K562 (cell line): ENCODE measurements at regions not wholly inside any gene's neighbourhood (a gene's known extent, or its start where the extent isn't known, plus 50 kb on each side); places are given as distances from the start of the nearest gene placed in this dataset.

ENCODE experiments used
- ATAC-seq: fragments of 200-7000 bp; cut with Tn5 transposase; 3 replicates; pipeline ENCODE4 v1.9.1; 2020; ENCODE audit warnings: moderate library complexity
- BruUV-seq: library from RNA; stranded (reverse); fragments of 400-500 nt; replicated peaks from 2 replicates; lab custom pipeline; 2021; lab: Mats Ljungman, UMichigan
- CTCF ChIA-PET: fragments of 300-600 bp; formaldehyde crosslinking; extraction: SDS; loops from one replicate; lab custom pipeline; 2021; ENCODE audit warnings: low intra/inter-chr PET ratio; lab: Yijun Ruan, JAX
- POLR2A ChIA-PET: fragments of 300-600, 350-650 bp; sonication (Branson Sonifier 250); formaldehyde crosslinking; extraction: SDS; loops from one replicate; lab custom pipeline; 2021; ENCODE audit warnings: antibody characterized with exemption, inconsistent platforms; lab: Yijun Ruan, JAX
- DNase-seq, 4 experiments: peaks; one replicate each; pipeline versions ENCODE4 v3.0.0 to v3.0.0-alpha.2; 2011 to 2018; ENCODE audit warnings: low spot score in 3 of 4, mixed read lengths in 3 of 4; ENCODE audit errors: extremely low read depth in 1 of 4
- FAIRE-seq: peaks from 2 replicates; lab custom pipeline; 2011; peaks lifted over from hg19 to GRCh38; lab: Jason Lieb, UNC
- H2AFZ ChIP-seq: 2 replicates; pipeline ENCODE4 v1.6.0; 2011; ENCODE audit warnings: low read depth, low read length, control low read depth, inconsistent platforms
- H3K27ac ChIP-seq: fragments of 200-600 bp; 3 replicates; pipeline ENCODE4 v1.8.0; 2011; ENCODE audit warnings: low read depth, mild to moderate bottlenecking, control low read depth, inconsistent platforms, low read length, moderate library complexity, mixed read lengths; ENCODE audit errors: extremely low read depth
- H3K27me3 ChIP-seq, 2 experiments: fragments of 300-600 bp in 1 of 2; 2 replicates in 1 of 2; 3 replicates in 1 of 2; pipeline versions ENCODE4 v1.6.0 to v1.8.0; 2011; ENCODE audit warnings: inconsistent platforms in 2 of 2, low read length in 2 of 2, mild to moderate bottlenecking in 1 of 2, mixed read lengths in 1 of 2, moderate library complexity in 1 of 2; ENCODE audit not compliant: control insufficient read depth in 2 of 2, insufficient read depth in 2 of 2
- H3K36me3 ChIP-seq: fragments of 300-600 bp; 3 replicates; pipeline ENCODE4 v1.8.0; 2011; ENCODE audit warnings: mild to moderate bottlenecking, low read length, inconsistent platforms; ENCODE audit not compliant: control insufficient read depth, insufficient read depth
- H3K4me1 ChIP-seq, 2 experiments: fragments of 200-600 bp in 1 of 2; replicated peaks in 1 of 2; 2 replicates in 1 of 2; 3 replicates in 1 of 2; pipeline versions ENCODE4 v1.5.1 to v1.8.0; 2011; ENCODE audit warnings: inconsistent platforms in 2 of 2, low read length in 2 of 2, mild to moderate bottlenecking in 1 of 2, mixed read lengths in 1 of 2, moderate library complexity in 1 of 2; ENCODE audit not compliant: control insufficient read depth in 2 of 2, insufficient read depth in 2 of 2
- H3K4me2 ChIP-seq: 2 replicates; pipeline ENCODE4 v1.6.1; 2011; ENCODE audit warnings: low read length, control low read depth, inconsistent platforms, mixed read lengths; ENCODE audit not compliant: insufficient read depth
- H3K4me3 ChIP-seq: fragments of 200-600 bp; sonication (generic), shearing (Covaris generic); 2 replicates; pipeline ENCODE4 v1.5.1; 2016; ENCODE audit warnings: control low read depth, inconsistent platforms
- H3K79me2 ChIP-seq: fragments of 200-600 bp; 3 replicates; pipeline ENCODE4 v1.8.0; 2011; ENCODE audit warnings: low read length, inconsistent platforms; ENCODE audit not compliant: control insufficient read depth, insufficient read depth
- H3K9ac ChIP-seq, 2 experiments: 2 replicates each; pipeline versions ENCODE4 v1.6.0 to v1.6.1; 2011; ENCODE audit warnings: low read depth in 2 of 2, low read length in 2 of 2, control low read depth in 1 of 2, inconsistent platforms in 1 of 2, mild to moderate bottlenecking in 1 of 2, mixed read lengths in 1 of 2; ENCODE audit not compliant: insufficient read depth in 1 of 2
- H3K9me1 ChIP-seq: one replicate; pipeline ENCODE4 v1.6.0; 2011; ENCODE audit warnings: inconsistent platforms, mild to moderate bottlenecking, low read length, moderate library complexity; ENCODE audit not compliant: control insufficient read depth, insufficient read depth
- H3K9me3 ChIP-seq: replicated peaks from 2 replicates; pipeline ENCODE4 v1.5.1; 2011; ENCODE audit warnings: low read depth, low read length, inconsistent platforms; ENCODE audit not compliant: control insufficient read depth, insufficient read depth
- H4K20me1 ChIP-seq: replicated peaks from 2 replicates; pipeline ENCODE4 v1.6.1; 2011; ENCODE audit warnings: low read length, inconsistent platforms, mixed read lengths; ENCODE audit not compliant: control insufficient read depth, insufficient read depth
- EGR1 ChIP-seq: fragments of 450-650 bp; conservative IDR thresholded peaks from 2 replicates; pipeline ENCODE4 v1.6.1; 2017; ENCODE audit warnings: mild to moderate bottlenecking
- GABPA ChIP-seq: fragments of 200-800 bp; sonication (Bioruptor generic); conservative IDR thresholded peaks from 2 replicates; pipeline ENCODE4 v1.6.1; 2016; ENCODE audit warnings: low read depth, missing genetic modification characterization, missing compliant biosample characterization
- ILF3 ChIP-seq: fragments of 450-650 bp; IDR thresholded peaks from 2 replicates; pipeline ENCODE4 v1.6.1; 2018; ENCODE audit warnings: antibody characterized with exemption, mild to moderate bottlenecking, moderate library complexity, borderline replicate concordance
- MCM2 ChIP-seq: fragments of 450-650 bp; IDR thresholded peaks from 2 replicates; pipeline ENCODE4 v1.6.1; 2017; ENCODE audit warnings: low read depth, mild to moderate bottlenecking
- MTF1 ChIP-seq: fragments of 250-450 bp; sonication (Bioruptor Pico); IDR thresholded peaks from 2 replicates; pipeline ENCODE4 v1.9.0; 2021; ENCODE audit warnings: moderate library complexity, mild to moderate bottlenecking, inconsistent platforms, borderline replicate concordance
- SAFB ChIP-seq: fragments of 200-400 bp; formaldehyde crosslinking; IDR thresholded peaks from 2 replicates; pipeline ENCODE4 v1.6.1; 2017; ENCODE audit warnings: low read depth, low read length, borderline replicate concordance
- SETDB1 ChIP-seq: IDR thresholded peaks from one replicate; pipeline ENCODE4 v1.6.1; 2012; ENCODE audit warnings: low read length, control low read depth, inconsistent platforms
- SMAD2 ChIP-seq: fragments of 150-350 bp; IDR thresholded peaks from 2 replicates; pipeline ENCODE4 v1.6.1; 2014; ENCODE audit warnings: low read depth, mild to moderate bottlenecking, low read length
- SMARCA4 ChIP-seq: fragments of 450-650 bp; IDR thresholded peaks from 2 replicates; pipeline ENCODE4 v1.6.1; 2016
- SMARCC2 ChIP-seq: fragments of 450-650 bp; IDR thresholded peaks from 2 replicates; pipeline ENCODE4 v1.6.1; 2017; ENCODE audit warnings: antibody characterized with exemption, moderate library complexity, mild to moderate bottlenecking, low read depth
- ZKSCAN1 ChIP-seq: fragments of 150-350 bp; IDR thresholded peaks from 2 replicates; pipeline ENCODE4 v1.6.1; 2016; ENCODE audit warnings: low read depth, low read length
- ZNF184 ChIP-seq: sonication (generic); formaldehyde crosslinking; IDR thresholded peaks from 2 replicates; pipeline ENCODE4 v1.5.0; 2020; ENCODE audit warnings: missing genetic modification reagents
- WGBS: fragments of 100-300 bp; shearing (Covaris generic); methylation state at CpG from one replicate; pipeline ENCODE4 v1.1.6; 2016; ENCODE audit warnings: low coverage, mixed read lengths; ENCODE audit not compliant: insufficient coverage; ENCODE audit errors: missing lambda C conversion rate; 5-methylcytosine and 5-hydroxymethylcytosine counted together
- in situ Hi-C: fragments of 300-500 bp; cut with MboI; formaldehyde crosslinking; loops from 4 replicates; pipeline ENCODE4 v1.15.0; 2018; ENCODE audit warnings: inconsistent platforms, mixed read lengths
- intact Hi-C: fragments of 100-400 bp; cut with micrococcal nuclease; formaldehyde crosslinking; loops from 2 replicates; pipeline ENCODE4 v1.14.2; 2022
- TF ChIP-seq, protein P1 (sequence below): fragments of 250-450 bp; sonication (Bioruptor Pico); IDR thresholded peaks from 2 replicates; pipeline ENCODE4 v1.4.0; 2020; ENCODE audit warnings: mild to moderate bottlenecking, moderate library complexity
- TF ChIP-seq, protein P2 (sequence below): fragments of 250-450 bp; sonication (Bioruptor Pico); IDR thresholded peaks from 2 replicates; pipeline ENCODE4 v1.5.0; 2020; ENCODE audit warnings: mild to moderate bottlenecking, borderline replicate concordance
- TF ChIP-seq, protein P3 (sequence below): fragments of 250-450 bp; sonication (Bioruptor Pico); IDR thresholded peaks from 2 replicates; pipeline ENCODE4 v1.5.1; 2021; ENCODE audit warnings: mild to moderate bottlenecking
- TF ChIP-seq, protein P4 (sequence below): IDR thresholded peaks from 3 replicates; pipeline ENCODE4 v1.6.1; 2011; ENCODE audit warnings: borderline replicate concordance, mild to moderate bottlenecking; ENCODE audit not compliant: insufficient read length, insufficient read depth
- TF ChIP-seq, protein P5 (sequence below): fragments of 250-450 bp; sonication (Bioruptor Pico); IDR thresholded peaks from 2 replicates; pipeline ENCODE4 v1.9.0; 2021; ENCODE audit warnings: mild to moderate bottlenecking

DNA sequence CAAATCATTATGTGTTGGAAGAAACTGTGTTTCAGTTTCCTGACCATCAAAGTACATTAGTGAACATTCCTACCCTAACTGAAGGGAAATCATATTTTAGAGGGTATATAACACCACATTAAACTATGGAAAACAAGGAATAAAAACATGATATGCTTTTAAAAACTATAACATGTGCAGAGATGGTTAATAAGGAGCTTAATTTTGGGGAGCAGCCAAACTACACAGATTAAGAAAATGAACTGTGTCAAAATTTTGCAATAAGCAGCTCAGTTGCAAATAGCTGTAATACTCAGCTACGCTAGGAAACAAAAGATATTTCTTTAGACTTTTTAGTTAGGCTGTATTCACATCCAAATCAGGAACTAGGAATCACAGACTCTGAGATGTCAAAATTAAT lies 1115.7 kb upstream of the CELF2 start (continued):
- TF ChIP-seq, protein P1, sequence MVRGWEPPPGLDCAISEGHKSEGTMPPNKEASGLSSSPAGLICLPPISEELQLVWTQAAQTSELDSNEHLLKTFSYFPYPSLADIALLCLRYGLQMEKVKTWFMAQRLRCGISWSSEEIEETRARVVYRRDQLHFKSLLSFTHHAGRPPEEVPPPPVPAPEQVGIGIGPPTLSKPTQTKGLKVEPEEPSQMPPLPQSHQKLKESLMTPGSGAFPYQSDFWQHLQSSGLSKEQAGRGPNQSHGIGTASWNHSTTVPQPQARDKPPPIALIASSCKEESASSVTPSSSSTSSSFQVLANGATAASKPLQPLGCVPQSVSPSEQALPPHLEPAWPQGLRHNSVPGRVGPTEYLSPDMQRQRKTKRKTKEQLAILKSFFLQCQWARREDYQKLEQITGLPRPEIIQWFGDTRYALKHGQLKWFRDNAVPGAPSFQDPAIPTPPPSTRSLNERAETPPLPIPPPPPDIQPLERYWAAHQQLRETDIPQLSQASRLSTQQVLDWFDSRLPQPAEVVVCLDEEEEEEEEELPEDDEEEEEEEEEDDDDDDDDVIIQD (CRISPR knock-in tag): no peak
- TF ChIP-seq, protein P2, sequence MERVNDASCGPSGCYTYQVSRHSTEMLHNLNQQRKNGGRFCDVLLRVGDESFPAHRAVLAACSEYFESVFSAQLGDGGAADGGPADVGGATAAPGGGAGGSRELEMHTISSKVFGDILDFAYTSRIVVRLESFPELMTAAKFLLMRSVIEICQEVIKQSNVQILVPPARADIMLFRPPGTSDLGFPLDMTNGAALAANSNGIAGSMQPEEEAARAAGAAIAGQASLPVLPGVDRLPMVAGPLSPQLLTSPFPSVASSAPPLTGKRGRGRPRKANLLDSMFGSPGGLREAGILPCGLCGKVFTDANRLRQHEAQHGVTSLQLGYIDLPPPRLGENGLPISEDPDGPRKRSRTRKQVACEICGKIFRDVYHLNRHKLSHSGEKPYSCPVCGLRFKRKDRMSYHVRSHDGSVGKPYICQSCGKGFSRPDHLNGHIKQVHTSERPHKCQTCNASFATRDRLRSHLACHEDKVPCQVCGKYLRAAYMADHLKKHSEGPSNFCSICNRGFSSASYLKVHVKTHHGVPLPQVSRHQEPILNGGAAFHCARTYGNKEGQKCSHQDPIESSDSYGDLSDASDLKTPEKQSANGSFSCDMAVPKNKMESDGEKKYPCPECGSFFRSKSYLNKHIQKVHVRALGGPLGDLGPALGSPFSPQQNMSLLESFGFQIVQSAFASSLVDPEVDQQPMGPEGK (CRISPR knock-in tag): no peak
- TF ChIP-seq SMAD2: no peak
- no peak for TF ChIP-seq SETDB1

DNA sequence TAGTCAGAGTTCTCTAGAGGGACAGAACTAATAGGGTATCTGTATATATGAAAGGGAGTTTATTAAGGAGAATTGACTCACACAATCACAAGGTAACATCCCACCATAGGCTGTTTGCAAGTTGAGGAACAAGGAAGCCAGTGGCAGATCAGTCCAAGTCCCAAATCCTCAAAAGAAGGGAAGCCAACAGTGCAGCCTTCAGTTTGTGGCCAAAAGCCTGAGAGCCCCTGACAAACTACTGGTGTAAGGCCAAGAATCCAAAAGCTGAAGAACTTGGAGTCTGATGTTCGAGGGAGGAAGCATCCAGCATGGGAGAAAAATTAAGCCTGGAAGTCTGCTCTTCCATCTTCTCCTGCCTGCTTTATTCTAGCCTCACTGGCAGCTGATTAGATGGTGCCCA lies 1107.2 kb upstream of the CELF2 start:
- H3K9me1 ChIP-seq: no peaks in the 10 kb centered on the region
- H3K36me3 ChIP-seq: no peaks in the 10 kb centered on the region
- no TSS peak for BruUV-seq
- H3K79me2 ChIP-seq: no peaks in the 10 kb centered on the region
- no peak overlapping the region for H3K4me2 ChIP-seq
- ATAC-seq (no peak), DNase-seq (no peak), FAIRE-seq (no peak)
- ChIA-PET POLR2A (no interaction called here), CTCF (no interaction called here)
- no peaks in the 10 kb centered on the region for H3K4me1 ChIP-seq
- H2AFZ ChIP-seq: no peak overlapping the region
- intact Hi-C loops: no loop called here
- no peak overlapping the region for H3K9ac ChIP-seq
- H3K9me3 ChIP-seq: no peaks in the 10 kb centered on the region
- H3K27ac ChIP-seq: no peak overlapping the region
- H3K4me3 ChIP-seq: no peak overlapping the region
- WGBS: 0% methylated on average over 1 of the region's 1 CpG
- no peaks in the 10 kb centered on the region for H4K20me1 ChIP-seq
- H3K27me3 ChIP-seq: no peaks in the 10 kb centered on the region
- in situ Hi-C loops: no loop called here
- TF ChIP-seq GABPA (tag) (no peak), EGR1 (no peak), SAFB (no peak), ILF3 (no peak), SMARCA4 (no peak), MCM2 (no peak), ZNF184 (CRISPR knock-in tag) (no peak), MTF1 (no peak), ZKSCAN1 (no peak), SMARCC2 (no peak)
- TF ChIP-seq, protein P3, sequence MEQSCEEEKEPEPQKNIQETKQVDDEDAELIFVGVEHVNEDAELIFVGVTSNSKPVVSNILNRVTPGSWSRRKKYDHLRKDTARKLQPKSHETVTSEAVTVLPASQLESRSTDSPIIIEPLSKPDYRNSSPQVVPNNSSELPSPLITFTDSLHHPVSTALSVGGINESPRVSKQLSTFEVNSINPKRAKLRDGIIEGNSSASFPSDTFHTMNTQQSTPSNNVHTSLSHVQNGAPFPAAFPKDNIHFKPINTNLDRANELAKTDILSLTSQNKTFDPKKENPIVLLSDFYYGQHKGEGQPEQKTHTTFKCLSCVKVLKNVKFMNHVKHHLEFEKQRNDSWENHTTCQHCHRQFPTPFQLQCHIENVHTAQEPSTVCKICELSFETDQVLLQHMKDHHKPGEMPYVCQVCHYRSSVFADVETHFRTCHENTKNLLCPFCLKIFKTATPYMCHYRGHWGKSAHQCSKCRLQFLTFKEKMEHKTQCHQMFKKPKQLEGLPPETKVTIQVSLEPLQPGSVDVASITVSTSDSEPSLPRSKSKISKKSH (CRISPR knock-in tag): no peak
- TF ChIP-seq, protein P4, sequence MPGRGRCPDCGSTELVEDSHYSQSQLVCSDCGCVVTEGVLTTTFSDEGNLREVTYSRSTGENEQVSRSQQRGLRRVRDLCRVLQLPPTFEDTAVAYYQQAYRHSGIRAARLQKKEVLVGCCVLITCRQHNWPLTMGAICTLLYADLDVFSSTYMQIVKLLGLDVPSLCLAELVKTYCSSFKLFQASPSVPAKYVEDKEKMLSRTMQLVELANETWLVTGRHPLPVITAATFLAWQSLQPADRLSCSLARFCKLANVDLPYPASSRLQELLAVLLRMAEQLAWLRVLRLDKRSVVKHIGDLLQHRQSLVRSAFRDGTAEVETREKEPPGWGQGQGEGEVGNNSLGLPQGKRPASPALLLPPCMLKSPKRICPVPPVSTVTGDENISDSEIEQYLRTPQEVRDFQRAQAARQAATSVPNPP: no peak
- TF ChIP-seq, protein P5, sequence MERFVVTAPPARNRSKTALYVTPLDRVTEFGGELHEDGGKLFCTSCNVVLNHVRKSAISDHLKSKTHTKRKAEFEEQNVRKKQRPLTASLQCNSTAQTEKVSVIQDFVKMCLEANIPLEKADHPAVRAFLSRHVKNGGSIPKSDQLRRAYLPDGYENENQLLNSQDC: no peak
